HG02763 (cell line): ENCODE measurements at regions not wholly inside any gene's neighbourhood (a gene's known extent, or its start where the extent isn't known, plus 50 kb on each side); places are given as distances from the start of the nearest gene placed in this dataset.
"Not testable (repeated sequence)": the region's sequence is repeated elsewhere in the genome, so short reads cannot be mapped to it uniquely, and the experiment has no call there.

ENCODE experiments used
- ATAC-seq: cut with Tn5 transposase; IDR thresholded peaks from one replicate; pipeline ENCODE4 v1.9.1; 2021; ENCODE audit warnings: mild to moderate bottlenecking, moderate library complexity; ENCODE audit not compliant: unreplicated experiment

DNA sequence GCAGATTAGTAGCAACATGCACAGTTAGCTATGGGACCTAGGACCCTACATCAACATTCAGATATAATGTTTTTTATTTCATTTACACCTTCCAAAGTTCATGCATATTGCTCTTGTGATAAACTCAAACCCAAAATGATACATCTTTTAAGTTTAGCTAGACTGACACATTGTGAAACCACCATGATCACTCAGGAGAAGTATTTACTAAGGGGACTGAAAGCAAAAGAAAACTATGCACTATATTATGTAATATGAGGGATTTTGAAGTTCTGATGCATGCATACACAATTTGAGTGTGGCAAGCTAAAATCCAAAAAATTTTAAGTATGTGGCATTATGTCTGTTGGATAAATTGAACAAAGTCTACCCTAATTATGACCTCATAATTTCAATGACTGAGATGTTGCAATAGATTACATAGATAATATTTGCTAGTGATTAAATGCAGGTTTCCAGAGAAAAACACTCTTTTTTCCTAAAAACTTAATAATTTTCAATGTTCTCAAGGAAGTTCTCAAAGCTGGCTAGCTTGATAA is 914.8 kb upstream of the GRIA3 start:
- no peak for ATAC-seq

DNA sequence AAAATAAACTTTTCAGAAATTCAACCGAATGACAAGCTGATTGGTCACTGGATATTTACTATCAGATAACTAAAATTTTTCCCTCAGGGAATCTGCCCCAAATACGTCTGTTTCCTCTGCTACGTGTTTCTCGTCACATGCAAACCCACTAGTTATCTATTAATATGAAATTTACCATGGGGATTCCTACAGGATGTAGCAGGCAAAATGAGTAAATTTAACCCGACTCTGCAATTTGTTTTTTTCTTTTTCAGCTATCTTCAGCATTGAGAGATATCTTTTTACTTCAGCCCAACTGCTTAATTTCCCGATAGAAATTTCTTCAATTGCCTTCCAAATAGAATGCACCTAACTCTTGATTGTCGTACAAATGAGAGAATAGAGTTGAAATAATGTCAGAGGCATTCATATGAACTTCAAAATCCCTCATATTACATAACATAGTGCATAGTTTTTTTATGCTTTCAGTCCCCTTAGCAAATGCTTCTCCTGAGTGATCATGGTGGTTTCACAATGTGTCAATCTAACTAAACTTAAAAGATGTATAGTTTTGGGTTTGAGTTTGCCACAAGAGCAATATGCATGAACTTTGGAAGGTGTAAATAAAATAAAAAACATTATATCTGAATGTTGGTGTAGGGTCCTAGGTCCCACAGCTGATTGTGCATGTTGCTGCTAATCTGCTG is 913.1 kb upstream of the GRIA3 start:
- ATAC-seq = no peak

DNA sequence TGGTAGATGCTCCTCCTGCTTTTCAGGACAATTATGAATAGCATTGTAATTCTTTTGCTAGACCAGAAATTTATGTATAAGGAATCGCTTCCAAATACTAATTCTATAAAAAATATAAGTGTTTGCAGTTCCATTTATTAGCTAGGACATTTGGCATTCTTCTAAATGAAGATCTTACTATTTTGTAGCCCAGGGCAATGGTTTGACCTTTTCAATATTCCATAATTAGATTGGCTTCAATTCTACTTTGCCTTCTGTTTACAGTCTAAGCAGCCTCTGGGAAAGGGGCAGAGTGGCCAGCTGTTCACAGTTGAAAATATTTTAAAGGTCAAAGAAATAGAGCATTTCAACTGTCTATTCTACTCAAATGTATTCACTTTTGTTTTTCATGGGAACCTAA is 912.1 kb upstream of the GRIA3 start:
- ATAC-seq = no peak

DNA sequence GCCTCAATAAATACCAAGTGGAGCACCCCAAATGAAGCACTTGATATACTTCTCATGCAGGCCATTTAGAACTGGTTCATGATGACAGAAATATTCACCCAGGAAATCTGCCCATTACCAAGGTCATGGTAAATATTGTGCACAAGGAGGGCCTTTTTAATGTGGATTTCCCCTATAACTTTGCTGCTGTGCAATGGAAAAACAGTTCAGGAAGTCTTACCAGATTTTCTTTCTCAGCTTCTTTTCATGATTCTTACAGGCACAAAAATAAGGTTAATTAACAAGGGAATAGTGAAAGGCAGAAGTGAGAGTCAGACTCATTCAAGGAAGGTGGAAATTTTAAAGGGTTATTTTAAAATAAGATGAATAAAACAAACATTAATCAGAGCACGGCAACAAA is 904.3 kb upstream of the GRIA3 start:
- no peak for ATAC-seq

DNA sequence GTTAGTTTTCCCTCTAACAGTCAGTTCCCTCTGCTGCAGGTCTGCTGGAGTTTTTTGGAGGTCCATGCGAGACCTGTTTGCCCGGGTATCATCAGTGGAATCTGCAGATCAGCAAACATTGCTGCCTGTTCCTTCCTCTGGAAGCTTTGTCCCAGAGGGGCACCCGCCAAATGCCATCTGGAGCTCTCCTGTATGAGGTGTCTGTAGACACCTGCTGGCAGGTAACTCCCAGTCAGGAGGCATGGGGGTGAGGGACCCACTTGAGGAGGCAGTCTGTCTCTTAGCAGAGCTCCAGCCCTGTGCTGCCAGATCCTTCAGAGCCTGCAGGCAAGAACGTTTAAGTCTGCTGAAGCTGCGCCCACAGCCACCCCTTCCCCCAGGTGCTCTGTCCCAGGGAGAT is 884.3 kb upstream of the GRIA3 start:
- not testable (repeated sequence) for ATAC-seq

- ATAC-seq = no peak
These were observed 882.6 kb upstream of the GRIA3 start for GRCh38 chrX:122301491-122301890.

- ATAC-seq = no peak
These were observed 880.3 kb upstream of the GRIA3 start for GRCh38 chrX:122303761-122304160.

DNA sequence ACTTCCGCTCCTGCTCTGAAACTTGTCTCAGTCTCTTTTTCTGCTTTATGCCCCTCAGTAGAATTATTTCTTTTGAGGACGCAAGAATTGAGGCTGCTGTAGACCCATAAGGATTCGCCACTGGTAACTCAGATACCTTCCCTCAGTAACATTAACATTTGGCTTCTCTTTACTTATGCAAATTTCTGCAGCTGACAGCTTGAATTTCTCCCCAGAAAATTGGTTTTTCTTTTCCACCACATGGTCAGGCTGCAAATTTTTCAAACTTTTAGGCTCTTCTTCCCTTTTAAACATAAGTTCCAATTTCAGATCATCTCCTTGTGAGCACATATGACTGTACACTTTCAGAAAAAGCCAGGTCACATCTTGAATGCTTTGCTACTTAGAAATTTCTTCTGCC is 839.3 kb upstream of the GRIA3 start:
- no peak for ATAC-seq

- no peak for ATAC-seq
These were observed 820.8 kb upstream of the GRIA3 start for GRCh38 chrX:122363112-122363795.

DNA sequence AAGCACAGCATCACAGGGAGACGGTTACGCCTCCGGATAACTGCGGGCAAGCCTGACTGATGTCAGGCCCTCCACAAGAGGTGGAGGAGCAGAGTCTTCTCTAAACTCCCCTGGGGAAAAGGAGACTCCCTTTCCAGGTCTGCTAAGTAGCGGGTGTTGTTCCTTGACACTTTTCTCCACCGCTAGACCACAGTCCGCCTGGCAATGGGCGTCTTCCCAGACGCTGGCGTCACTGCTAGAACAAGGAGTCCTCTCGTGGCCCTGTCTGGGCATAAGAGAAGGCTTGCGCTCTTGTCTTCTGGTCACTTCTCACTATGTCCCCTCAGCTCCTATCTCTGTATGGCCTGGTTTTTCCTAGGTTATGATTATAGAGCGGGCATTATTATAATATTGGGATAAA is 808.5 kb upstream of the GRIA3 start:
- ATAC-seq = not testable (repeated sequence)

DNA sequence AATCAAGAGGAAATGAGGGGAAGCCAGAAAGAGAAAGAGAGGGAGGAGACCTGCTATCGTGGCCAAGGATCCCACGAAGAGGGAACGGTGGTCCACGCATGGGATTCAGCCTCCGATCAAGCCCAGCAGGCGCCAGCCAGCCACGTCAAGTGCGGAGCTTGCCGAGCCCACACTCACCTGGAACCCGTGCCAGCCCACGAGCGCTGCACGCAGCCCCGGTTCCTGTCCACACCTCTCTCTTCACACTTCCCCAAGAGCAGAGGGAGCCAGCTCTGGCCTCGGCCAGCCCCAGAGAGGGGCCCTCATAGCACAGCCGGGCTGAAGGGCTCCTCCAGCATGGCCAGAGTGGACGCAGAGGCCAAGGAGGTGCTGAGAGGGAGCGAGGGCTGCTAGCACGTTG is 795.1 kb upstream of the GRIA3 start:
- ATAC-seq = no peak

DNA sequence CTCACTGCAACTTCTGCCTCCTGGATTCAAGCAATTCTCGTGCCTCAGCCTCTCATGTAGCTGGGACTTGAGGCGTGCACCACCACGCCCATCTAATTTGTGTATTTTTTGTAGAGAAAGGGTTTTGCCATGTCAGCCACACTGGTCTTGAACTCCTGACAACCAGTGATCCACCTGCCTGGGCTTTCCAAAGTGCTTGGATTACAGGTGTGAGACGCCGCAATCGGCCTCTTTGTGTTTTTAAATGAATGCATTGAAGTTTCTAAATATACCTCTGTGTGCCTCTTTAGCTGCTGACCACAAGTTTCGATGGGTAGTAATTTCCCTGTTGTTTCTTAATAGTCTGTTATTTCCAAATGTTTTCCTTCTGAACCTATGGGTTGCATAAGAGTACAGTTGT is 765.3 kb upstream of the GRIA3 start:
- ATAC-seq = no peak

GRCh38 chrX:122421434-122422121 is 762.5 kb upstream of the GRIA3 start:
- ATAC-seq = no peak

GRCh38 chrX:122422547-122422946 is 761.5 kb upstream of the GRIA3 start:
- ATAC-seq = no peak

DNA sequence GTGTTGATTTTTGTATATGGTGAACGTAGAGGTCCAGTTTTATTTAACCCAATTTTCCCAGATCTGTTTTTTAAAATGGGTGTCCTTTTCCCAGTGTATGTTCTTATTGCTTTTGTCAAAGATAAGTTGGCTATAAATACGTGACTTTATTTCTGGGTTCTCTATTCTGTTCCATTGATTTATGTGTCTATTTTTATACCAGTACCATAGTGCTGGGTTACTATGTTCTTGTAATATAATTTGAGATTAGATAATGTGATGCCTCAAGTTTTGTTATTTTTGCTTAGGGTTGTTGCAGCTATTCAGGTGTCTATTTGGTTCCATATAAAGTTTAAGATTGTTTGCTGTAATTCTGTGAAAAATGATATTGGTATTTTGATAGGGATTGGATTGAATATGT is 749.1 kb upstream of the GRIA3 start:
- ATAC-seq = no peak

DNA sequence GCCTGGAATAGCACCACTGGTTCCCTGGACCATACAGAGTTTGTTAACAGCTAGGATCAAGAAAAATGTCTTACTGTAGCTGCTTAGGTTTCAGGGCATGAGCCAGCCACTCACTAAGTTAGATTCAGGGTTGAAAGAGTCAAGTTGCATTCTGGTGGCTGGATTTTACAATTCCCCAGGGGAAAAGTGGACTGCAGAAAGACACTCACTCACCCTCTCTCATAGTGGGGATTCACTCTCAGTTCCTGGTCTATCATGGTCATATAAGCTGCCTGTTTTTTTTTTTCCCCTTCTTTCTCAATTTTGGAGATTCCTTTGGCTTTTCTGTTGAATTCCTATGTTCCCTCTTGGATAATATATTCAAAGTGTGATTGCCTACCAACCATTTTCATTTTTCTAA is 744.2 kb upstream of the GRIA3 start:
- ATAC-seq = no peak

DNA sequence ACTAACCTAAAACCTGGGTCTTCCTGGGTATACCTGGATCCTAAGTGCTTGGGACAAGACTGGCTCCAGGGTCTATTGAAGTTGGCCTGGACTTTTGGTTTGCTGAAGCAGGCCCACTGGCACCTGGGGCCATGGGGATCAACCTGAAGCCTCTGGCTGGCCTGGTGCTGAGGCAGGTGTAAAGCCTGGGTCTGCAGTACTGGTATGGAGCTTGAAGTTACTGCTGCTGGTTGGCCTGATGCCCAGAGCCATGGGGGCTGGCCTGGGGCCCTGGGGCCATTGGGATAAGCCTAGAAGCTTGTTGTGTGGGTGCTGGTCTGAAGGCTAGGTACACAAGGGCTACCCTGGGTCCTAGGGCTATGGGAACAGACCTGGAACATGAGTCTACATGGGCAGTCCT is 743.2 kb upstream of the GRIA3 start:
- ATAC-seq = no peak

DNA sequence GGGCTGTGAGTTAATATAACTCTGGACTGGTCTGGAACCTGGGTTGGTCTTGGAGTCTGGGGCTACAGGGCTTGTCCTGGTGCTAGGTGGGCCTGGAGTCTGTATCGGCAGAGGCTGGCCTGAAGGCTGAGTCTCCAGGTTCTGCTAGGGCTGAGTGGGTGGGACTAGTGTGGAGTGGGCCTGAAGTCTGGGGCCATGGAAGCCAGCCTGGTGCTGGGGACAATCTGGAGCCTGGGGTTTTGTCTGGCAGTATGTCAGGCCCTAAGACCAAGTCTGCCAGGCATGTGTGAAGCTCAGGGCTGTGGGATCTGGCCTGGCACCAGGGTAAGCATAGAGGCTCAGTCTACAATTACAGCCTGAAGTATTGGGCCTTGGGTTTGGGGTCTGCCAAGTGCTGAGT is 742.6 kb upstream of the GRIA3 start:
- no peak for ATAC-seq

DNA sequence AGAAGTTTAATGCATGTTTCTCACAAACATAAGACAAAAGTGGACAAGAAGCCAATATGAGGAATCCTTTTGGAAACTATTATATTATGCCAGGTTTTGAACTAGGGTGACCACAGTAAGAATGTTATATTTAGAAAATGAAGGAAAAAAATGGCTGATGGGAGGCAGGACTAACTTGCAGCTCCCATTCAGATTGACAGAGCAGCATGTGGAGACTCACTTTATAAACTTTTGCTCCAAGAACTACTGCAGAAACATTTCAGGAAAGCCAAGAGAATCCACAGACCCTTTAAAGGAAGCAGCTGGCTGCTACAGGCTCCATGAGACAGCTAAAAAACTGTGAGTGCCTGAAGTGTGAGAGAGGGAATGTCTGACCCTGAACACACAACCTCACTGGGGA is 738.6 kb upstream of the GRIA3 start:
- ATAC-seq = no peak

GRCh38 chrX:122464341-122464740 is 719.7 kb upstream of the GRIA3 start:
- no peak for ATAC-seq

DNA sequence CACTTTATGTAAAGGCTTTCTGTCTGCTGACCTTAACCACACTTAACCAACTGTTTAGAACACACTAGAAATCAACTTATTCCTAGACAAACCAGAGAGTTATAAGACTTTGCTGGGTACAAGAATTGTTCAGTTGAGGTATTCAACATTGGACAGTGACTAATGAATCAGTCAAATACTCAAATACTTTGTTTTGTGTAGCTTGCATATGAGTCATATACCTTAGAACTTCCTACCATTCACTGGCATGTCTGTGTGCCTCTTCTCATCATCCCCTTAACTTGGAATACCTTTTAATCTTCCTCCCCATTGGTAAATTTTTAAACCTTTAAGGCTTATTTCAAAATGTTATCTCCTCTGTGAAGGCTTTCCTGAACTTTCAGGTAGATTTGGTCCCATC is 708.8 kb upstream of the GRIA3 start:
- ATAC-seq = no peak

DNA sequence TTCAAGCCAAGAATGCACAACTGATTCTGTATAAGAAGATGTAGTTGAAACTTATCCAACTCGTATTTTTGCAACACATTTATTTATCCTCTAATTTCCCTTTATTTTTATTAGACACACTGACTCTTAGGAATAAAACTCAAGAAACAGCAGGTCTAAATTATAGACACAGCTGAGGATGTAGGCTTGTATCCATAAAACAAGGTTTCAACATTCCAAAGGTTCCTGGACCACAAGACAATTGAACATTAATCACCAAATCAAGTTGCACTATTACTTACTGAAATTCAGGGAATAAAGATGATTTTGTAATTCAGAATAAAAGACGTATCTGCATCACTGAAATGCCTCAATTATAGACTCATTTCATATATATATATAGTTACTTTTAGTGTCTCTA is 683.5 kb upstream of the GRIA3 start:
- ATAC-seq = no peak
